Ishikawa (cell line): ENCODE measurements at regions not wholly inside any gene's neighbourhood (a gene's known extent, or its start where the extent isn't known, plus 50 kb on each side); places are given as distances from the start of the nearest gene placed in this dataset.

ENCODE experiments used
- CEBPB ChIP-seq: IDR thresholded peaks from 2 replicates; pipeline ENCODE4 v1.6.1; 2012
- CREB1 ChIP-seq: IDR thresholded peaks from 2 replicates; pipeline ENCODE4 v1.6.1; 2012; ENCODE audit warnings: low read depth
- EGR1 ChIP-seq: IDR thresholded peaks from 2 replicates; pipeline ENCODE4 v1.6.1; 2012
- EP300 ChIP-seq: IDR thresholded peaks from 2 replicates; pipeline ENCODE4 v1.6.1; 2012; ENCODE audit warnings: borderline replicate concordance
- FOXM1 ChIP-seq: IDR thresholded peaks from 2 replicates; pipeline ENCODE4 v1.6.1; 2012; ENCODE audit warnings: low read depth, borderline replicate concordance
- NFIC ChIP-seq: IDR thresholded peaks from 2 replicates; pipeline ENCODE4 v1.6.1; 2012
- RAD21 ChIP-seq: IDR thresholded peaks from 2 replicates; pipeline ENCODE4 v1.6.1; 2012; ENCODE audit warnings: low read depth
- TAF1 ChIP-seq: IDR thresholded peaks from 2 replicates; pipeline ENCODE4 v1.6.1; 2012; ENCODE audit warnings: low read depth, mild to moderate bottlenecking
- TCF12 ChIP-seq: IDR thresholded peaks from 2 replicates; pipeline ENCODE4 v1.6.1; 2012; ENCODE audit warnings: low read depth
- YY1 ChIP-seq: IDR thresholded peaks from 2 replicates; pipeline ENCODE4 v1.6.1; 2012; ENCODE audit warnings: low read depth
- ZBTB7A ChIP-seq: IDR thresholded peaks from 2 replicates; pipeline ENCODE4 v1.6.1; 2012; ENCODE audit warnings: low read depth
- TF ChIP-seq, protein P1 (sequence below): IDR thresholded peaks from 2 replicates; pipeline ENCODE4 v1.6.1; 2012
- TF ChIP-seq, protein P2 (sequence below): IDR thresholded peaks from 2 replicates; pipeline ENCODE4 v1.6.1; 2012
- TF ChIP-seq, protein P3 (sequence below): IDR thresholded peaks from 2 replicates; pipeline ENCODE4 v1.6.1; 2012; ENCODE audit warnings: low read depth, mild to moderate bottlenecking

DNA sequence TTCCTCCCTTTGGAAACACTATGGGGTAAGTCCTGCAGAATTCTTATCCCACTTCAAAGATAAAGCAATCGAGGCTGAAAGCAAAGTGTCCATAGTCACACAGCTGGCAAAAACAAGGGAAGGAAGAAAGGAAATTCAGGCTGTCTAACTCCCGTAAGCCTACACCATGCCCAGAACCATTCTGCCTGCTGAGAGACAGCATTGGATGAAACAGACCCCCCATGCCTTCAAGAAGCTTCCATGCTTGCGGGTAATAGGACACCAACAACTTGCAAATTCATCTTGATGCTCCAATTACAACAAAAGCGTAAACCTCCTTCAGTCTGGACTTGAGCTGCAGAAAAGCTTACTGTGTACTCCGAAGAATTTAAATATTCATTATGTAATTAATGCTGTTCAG, 181.1 kb upstream of the WWC1 start:
- TF ChIP-seq, protein P1, sequence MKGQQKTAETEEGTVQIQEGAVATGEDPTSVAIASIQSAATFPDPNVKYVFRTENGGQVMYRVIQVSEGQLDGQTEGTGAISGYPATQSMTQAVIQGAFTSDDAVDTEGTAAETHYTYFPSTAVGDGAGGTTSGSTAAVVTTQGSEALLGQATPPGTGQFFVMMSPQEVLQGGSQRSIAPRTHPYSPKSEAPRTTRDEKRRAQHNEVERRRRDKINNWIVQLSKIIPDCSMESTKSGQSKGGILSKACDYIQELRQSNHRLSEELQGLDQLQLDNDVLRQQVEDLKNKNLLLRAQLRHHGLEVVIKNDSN, result no peak
- TF ChIP-seq TCF12 (no peak), YY1 (no peak), TAF1 (no peak), CREB1 (no peak), EGR1 (no peak), CEBPB (no peak)
- TF ChIP-seq, protein P2, sequence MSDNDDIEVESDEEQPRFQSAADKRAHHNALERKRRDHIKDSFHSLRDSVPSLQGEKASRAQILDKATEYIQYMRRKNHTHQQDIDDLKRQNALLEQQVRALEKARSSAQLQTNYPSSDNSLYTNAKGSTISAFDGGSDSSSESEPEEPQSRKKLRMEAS, result no peak

DNA sequence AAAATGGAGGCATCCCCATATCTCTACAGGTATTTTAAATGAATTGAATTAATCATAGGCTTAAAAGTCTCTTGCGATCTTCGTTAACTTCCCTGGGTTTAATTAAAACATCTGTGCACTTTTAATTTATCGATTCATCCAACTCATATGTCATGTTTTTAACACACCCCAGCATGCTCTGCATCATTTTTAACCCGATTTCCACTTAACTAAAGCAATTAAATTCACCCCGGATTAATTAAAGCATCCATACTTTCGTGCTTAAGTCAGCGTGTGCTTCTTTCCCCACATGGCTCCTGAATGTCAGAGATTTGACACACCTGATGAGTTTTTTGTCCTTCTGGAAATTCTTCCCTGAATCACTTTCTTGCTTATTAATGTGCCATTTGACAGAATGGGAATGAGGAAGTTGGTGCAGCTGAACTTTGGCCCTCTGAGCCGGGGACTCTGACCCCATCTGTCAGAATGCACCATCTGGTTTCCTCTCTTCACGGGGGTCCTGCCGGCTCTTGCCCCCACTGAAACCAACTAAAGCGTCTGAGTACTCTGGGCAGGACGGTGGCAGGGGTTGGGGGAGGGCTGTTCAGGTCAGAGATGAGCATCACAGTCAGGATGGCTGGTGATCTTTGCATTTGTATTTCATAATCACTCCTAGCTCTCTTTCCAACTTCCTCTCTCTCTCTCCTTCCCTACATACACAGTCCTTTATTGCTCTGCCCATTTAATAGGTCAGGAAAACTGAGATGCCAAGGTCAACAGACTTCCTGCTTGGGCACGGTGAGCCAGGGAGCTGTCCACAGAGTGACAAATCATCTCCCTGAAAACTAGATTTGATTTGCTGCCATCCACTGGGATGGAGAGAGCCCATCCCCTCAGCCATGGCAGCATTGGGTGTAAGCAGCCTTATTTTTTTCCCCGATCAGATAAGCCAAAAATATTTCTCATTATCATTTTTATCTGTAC, 180.3 kb upstream of the WWC1 start:
- TF ChIP-seq TAF1 (no peak), FOXM1 (no peak)
- TF ChIP-seq, protein P3, sequence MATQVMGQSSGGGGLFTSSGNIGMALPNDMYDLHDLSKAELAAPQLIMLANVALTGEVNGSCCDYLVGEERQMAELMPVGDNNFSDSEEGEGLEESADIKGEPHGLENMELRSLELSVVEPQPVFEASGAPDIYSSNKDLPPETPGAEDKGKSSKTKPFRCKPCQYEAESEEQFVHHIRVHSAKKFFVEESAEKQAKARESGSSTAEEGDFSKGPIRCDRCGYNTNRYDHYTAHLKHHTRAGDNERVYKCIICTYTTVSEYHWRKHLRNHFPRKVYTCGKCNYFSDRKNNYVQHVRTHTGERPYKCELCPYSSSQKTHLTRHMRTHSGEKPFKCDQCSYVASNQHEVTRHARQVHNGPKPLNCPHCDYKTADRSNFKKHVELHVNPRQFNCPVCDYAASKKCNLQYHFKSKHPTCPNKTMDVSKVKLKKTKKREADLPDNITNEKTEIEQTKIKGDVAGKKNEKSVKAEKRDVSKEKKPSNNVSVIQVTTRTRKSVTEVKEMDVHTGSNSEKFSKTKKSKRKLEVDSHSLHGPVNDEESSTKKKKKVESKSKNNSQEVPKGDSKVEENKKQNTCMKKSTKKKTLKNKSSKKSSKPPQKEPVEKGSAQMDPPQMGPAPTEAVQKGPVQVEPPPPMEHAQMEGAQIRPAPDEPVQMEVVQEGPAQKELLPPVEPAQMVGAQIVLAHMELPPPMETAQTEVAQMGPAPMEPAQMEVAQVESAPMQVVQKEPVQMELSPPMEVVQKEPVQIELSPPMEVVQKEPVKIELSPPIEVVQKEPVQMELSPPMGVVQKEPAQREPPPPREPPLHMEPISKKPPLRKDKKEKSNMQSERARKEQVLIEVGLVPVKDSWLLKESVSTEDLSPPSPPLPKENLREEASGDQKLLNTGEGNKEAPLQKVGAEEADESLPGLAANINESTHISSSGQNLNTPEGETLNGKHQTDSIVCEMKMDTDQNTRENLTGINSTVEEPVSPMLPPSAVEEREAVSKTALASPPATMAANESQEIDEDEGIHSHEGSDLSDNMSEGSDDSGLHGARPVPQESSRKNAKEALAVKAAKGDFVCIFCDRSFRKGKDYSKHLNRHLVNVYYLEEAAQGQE, result peak; percentile 30; the same call in 1 of the 2 replicates

DNA sequence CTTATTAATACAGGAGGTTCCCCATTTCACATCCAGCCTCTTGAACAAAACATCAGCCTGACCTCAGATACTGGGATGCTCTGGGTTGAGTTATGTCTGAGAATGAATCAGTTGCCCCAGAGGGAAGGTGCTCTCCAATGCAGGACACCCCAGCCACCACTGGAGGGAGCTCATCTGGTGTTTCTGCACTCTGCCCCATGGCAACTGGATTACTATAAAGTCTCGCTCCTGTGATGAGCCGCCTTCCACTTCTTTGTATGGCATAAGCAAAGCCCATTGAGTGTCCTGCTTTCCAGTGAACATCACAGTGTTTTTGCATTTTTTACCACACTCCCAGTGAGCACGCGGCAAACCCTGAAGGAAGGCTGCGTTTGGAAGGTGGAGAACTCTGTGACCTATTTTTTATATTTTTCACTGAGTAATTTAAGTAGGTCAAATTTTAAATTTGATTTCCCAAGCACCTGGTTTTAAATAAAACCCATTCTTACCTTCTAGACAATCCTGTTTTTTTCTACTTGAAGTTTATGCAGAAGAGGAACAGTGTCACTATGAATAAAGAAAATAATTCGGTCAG, 176.9 kb upstream of the WWC1 start:
- TF ChIP-seq TAF1, result no peak
- peak; percentile 75 for TF ChIP-seq RAD21

DNA sequence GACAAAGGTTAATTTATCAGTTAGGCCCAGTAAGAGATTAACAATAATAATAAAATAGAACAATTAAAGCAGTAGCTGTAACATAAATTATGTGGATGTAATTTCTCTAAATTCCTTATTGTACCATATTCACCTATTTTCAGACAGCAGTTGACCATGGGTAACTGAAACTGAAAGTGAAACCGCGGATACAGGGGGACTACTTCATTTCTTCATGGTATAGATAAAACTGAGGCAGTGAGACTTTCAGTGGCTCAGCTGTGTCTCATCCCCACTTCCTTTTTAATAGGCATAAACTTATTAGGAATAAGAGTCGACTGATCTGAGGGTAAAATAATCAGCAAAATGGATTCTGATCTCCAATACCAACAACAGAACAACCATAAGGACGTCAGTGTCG, 174.0 kb upstream of the WWC1 start:
- TF ChIP-seq, protein P2, result no peak
- TF ChIP-seq NFIC, result no peak
- no peak for TF ChIP-seq FOXM1
- TF ChIP-seq, protein P3, result no peak
- TF ChIP-seq YY1, result no peak
- TF ChIP-seq CREB1, result no peak
- no peak for TF ChIP-seq TCF12

DNA sequence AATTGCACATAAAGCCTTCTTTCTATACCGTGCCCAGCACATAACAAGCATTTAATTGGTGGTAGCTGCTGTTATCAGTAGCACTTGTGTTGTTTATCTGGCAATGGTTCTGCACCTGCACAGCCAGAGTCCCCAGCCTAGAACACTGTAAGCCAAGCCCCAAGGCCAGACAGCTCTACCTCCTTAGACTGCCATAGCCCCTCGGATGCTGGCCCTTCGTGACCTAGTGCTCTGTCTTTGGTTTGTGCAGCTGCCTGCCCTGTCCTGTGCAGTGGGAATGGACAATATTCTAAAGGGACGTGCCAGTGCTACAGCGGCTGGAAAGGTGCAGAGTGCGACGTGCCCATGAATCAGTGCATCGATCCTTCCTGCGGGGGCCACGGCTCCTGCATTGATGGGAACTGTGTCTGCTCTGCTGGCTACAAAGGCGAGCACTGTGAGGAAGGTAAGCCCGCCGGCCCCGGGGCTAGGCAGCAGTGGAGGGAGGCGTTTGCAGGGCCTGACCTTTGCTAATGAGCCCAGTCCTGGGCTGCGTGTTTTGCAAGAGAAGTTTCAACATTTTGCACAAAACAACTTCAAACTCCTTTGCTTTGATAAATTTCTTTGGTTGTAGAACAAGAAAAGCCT, 173.3 kb upstream of the WWC1 start:
- TF ChIP-seq, protein P3, result no peak
- TF ChIP-seq EP300, result no peak
- no peak for TF ChIP-seq TAF1
- TF ChIP-seq ZBTB7A, result no peak
- TF ChIP-seq CREB1, result no peak
